GM23248 (cell line): ENCODE measurements at regions not wholly inside any gene's neighbourhood (a gene's known extent, or its start where the extent isn't known, plus 50 kb on each side); places are given as distances from the start of the nearest gene placed in this dataset.

Experiments used
- EZH2 ChIP-seq: fragments of 200-600 bp; sonication (generic); IDR thresholded peaks from 2 replicates; pipeline ENCODE4 v1.6.1; 2018; ENCODE audit warnings: antibody characterized with exemption, mild to moderate bottlenecking; ENCODE audit not compliant: insufficient read depth, poor library complexity, severe bottlenecking
- EZH2phosphoT487 ChIP-seq: fragments of 200-600 bp; sonication (generic); IDR thresholded peaks from 2 replicates; pipeline ENCODE4 v1.6.1; 2018; ENCODE audit warnings: antibody characterized with exemption, moderate library complexity, mild to moderate bottlenecking, low read depth; ENCODE audit not compliant: insufficient read depth

DNA sequence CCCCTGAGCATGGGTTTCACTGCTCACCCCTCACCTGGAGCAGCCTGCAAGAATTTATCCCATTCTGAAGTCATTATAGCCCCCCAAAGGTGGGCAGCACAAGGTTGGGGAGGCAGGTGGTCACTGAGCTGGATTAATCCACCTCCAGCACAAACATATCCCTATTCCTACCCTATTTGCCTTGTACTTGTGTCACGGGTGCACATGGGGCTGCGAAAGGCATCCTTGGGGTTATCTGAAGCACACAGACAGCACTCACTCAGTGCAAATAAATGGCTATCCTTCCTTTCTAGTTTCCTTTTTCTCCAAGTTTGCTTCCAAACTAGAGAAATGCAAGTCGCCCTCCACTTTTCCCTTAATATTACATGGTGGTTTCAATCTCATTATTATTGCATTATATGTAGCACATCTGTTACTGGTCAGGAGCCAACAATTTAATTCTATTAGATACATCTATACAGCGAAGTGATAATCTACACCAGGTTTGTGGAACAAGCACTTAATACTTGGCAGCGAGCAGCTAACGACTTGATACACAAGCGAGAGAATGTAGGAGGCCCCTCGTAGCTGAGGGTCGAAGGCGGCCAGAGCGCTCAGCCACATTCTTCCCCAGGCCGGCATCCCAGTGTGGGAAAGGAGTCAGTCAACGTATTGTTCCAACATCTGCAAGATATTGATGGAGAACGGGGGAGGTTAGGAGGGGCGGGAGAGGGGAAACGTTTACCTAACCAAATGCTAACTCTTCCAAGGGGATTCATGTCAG is 121.3 kb upstream of the HABP2 start:
- TF ChIP-seq EZH2 (no peak), EZH2phosphoT487 (no peak)
